PC-3 (cell line): ENCODE measurements at regions not wholly inside any gene's neighbourhood (a gene's known extent, or its start where the extent isn't known, plus 50 kb on each side); places are given as distances from the start of the nearest gene placed in this dataset.

Experiments used
- ATAC-seq: fragments of 200-7000 bp; cut with Tn5 transposase; 2 replicates; pipeline ENCODE4 v1.9.1; 2020; ENCODE audit warnings: mild to moderate bottlenecking, moderate library complexity
- BruUV-seq: library from RNA; stranded (reverse); fragments of 400-500 nt; replicated peaks from 2 replicates; lab custom pipeline; 2021; lab: Mats Ljungman, UMichigan
- CTCF ChIA-PET: fragments of 300-600 bp; sonication (Branson Sonifier 250); formaldehyde crosslinking; loops from one replicate; lab custom pipeline; 2022; ENCODE audit warnings: antibody characterized with exemption; lab: Charles Lee
- POLR2A ChIA-PET: fragments of 300-600 bp; sonication (Branson Sonifier 250); formaldehyde crosslinking; loops from one replicate; lab custom pipeline; 2022; ENCODE audit warnings: antibody characterized with exemption; ENCODE audit not compliant: unreplicated experiment; lab: Charles Lee
- DNase-seq: peaks from one replicate; pipeline ENCODE4 v3.0.0-alpha.2; 2015
- H2AFZ ChIP-seq: fragments of 300-600 bp; sonication (generic); 2 replicates; pipeline ENCODE4 v1.6.0; 2016; ENCODE audit warnings: antibody characterized with exemption, low read length
- H3F3A ChIP-seq: fragments of 300-600 bp; sonication (generic); one replicate; pipeline ENCODE4 v1.6.0; 2017; ENCODE audit warnings: antibody characterized with exemption, low read length, control low read depth, mild to moderate bottlenecking; ENCODE audit not compliant: unreplicated experiment
- H3K27ac ChIP-seq: fragments of 300-600 bp; sonication (generic); 2 replicates; pipeline ENCODE4 v1.5.1; 2016; ENCODE audit warnings: mild to moderate bottlenecking, low read length
- H3K27me3 ChIP-seq: fragments of 300-600 bp; sonication (generic); 2 replicates; pipeline ENCODE4 v1.6.1; 2016; ENCODE audit warnings: low read length, mixed read lengths
- H3K36me3 ChIP-seq: fragments of 300-600 bp; sonication (generic); 2 replicates; pipeline ENCODE4 v1.6.1; 2016; ENCODE audit warnings: low read depth, mixed run types, low read length, mixed read lengths
- H3K4me1 ChIP-seq: fragments of 300-600 bp; sonication (generic); 2 replicates; pipeline ENCODE4 v1.5.1; 2016; ENCODE audit warnings: low read length; ENCODE audit not compliant: insufficient read depth
- H3K4me2 ChIP-seq: fragments of 300-600 bp; sonication (generic); 2 replicates; pipeline ENCODE4 v1.6.0; 2016; ENCODE audit warnings: low read length
- H3K4me3 ChIP-seq: fragments of 300-600 bp; sonication (generic); 2 replicates; pipeline ENCODE4 v1.5.1; 2016; ENCODE audit warnings: mild to moderate bottlenecking, low read length, mixed read lengths
- H3K79me2 ChIP-seq: fragments of 300-600 bp; sonication (generic); 2 replicates; pipeline ENCODE4 v1.6.1; 2017; ENCODE audit warnings: low read length, mixed read lengths
- H3K9ac ChIP-seq: fragments of 300-600 bp; sonication (generic); 2 replicates; pipeline ENCODE4 v1.6.0; 2016; ENCODE audit warnings: mild to moderate bottlenecking, low read length
- H3K9me2 ChIP-seq: fragments of 300-600 bp; sonication (generic); replicated peaks from 2 replicates; pipeline ENCODE4 v1.6.1; 2016; ENCODE audit warnings: mixed run types, low read length, mixed read lengths
- H3K9me3 ChIP-seq: fragments of 300-600 bp; sonication (generic); 2 replicates; pipeline ENCODE4 v1.6.1; 2016; ENCODE audit warnings: low read length, mixed read lengths
- H4K20me1 ChIP-seq: fragments of 300-600 bp; sonication (generic); 2 replicates; pipeline ENCODE4 v1.6.1; 2016; ENCODE audit warnings: low read length, mixed read lengths
- EZH2 ChIP-seq: fragments of 300-600 bp; sonication (generic); IDR thresholded peaks from one replicate; pipeline ENCODE4 v1.6.1; 2017; ENCODE audit warnings: antibody characterized with exemption, mild to moderate bottlenecking, low read length; ENCODE audit not compliant: unreplicated experiment
- EZH2phosphoT487 ChIP-seq: fragments of 300-600 bp; sonication (generic); IDR thresholded peaks from 2 replicates; pipeline ENCODE4 v1.6.1; 2018; ENCODE audit warnings: mild to moderate bottlenecking, antibody characterized with exemption, low read length, borderline replicate concordance
- intact Hi-C: fragments of 100-400 bp; cut with micrococcal nuclease; formaldehyde crosslinking; loops from 2 replicates; pipeline ENCODE4 v1.9.0; 2023
- TF ChIP-seq, protein P1 (sequence below): fragments of 300-600 bp; sonication (generic); conservative IDR thresholded peaks from 2 replicates; pipeline ENCODE4 v1.5.1; 2017; ENCODE audit warnings: antibody characterized with exemption, low read depth, mild to moderate bottlenecking, low read length

DNA sequence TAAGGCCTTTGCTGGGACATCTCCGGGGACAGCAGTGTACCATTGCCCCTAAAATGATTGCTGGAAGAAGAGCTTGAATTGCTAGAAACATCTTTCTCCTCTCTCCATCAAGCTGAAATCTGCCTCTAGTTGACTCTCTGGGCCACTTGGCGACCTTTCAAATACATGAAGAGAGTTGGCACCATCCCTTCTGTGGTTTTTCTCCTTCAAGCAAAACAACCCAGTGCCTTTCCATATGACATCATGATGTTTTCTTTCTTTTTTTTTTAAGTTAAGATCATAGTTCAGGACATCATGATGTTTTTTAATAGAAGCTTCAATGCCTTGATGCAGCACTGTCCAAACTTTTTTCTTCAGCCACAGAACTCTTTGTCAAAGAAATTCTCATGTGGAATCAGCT is 144.0 kb upstream of the PTPRG start:
- Histone ChIP-seq H3K9ac (no peak overlapping the region), H3K9me2 (no peaks in the 10 kb centered on the region), H3K36me3 (no peaks in the 10 kb centered on the region), H3K4me3 (no peak overlapping the region), H3K4me2 (no peak overlapping the region), H2AFZ (no peak overlapping the region), H3K9me3 (no peaks in the 10 kb centered on the region), H4K20me1 (no peaks in the 10 kb centered on the region), H3K79me2 (no peaks in the 10 kb centered on the region), H3K27me3 (no peaks in the 10 kb centered on the region), H3K27ac (no peak overlapping the region), H3F3A (no peaks in the 10 kb centered on the region), H3K4me1 (no peaks in the 10 kb centered on the region)
- TF ChIP-seq, protein P1, sequence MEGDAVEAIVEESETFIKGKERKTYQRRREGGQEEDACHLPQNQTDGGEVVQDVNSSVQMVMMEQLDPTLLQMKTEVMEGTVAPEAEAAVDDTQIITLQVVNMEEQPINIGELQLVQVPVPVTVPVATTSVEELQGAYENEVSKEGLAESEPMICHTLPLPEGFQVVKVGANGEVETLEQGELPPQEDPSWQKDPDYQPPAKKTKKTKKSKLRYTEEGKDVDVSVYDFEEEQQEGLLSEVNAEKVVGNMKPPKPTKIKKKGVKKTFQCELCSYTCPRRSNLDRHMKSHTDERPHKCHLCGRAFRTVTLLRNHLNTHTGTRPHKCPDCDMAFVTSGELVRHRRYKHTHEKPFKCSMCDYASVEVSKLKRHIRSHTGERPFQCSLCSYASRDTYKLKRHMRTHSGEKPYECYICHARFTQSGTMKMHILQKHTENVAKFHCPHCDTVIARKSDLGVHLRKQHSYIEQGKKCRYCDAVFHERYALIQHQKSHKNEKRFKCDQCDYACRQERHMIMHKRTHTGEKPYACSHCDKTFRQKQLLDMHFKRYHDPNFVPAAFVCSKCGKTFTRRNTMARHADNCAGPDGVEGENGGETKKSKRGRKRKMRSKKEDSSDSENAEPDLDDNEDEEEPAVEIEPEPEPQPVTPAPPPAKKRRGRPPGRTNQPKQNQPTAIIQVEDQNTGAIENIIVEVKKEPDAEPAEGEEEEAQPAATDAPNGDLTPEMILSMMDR = no peak
- TF ChIP-seq EZH2phosphoT487 (no peak), EZH2 (no peak)
- ChIA-PET POLR2A (no interaction called here), CTCF (no interaction called here)
- no TSS peak for BruUV-seq
- DNase-seq = no peak
- intact Hi-C loops = no loop called here
- ATAC-seq = no peak

DNA sequence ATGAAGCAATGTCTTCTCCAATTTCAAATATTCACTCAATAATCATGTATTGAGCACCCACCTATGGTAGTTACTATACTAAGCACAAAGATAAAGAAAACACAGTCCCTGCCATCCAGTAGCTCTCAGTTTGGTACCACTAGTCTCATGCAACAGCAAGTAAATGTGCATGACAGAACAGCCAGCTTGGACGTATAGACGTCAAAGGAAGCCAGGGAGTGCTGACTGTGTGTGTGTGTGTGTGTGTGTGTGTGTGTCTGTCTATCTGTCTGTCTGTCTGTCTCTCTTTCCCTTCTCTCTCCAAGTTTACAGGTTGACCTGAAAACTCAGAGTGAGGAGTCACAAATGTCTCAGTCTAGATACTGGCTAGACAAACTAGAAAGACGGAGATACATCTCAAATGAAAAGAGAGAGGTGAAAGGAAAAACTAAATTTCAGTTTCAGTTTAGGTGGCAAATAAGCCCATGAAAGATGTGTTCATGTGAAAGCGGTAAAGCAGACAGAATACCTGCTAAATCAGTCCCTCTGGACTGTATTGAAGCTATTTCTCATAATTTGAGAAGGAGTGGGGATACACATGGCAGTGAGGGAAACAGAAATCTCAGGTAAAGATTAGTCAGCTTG is 141.1 kb upstream of the PTPRG start:
- Histone ChIP-seq H3K9ac (no peak overlapping the region), H3K36me3 (no peaks in the 10 kb centered on the region), H3F3A (no peaks in the 10 kb centered on the region), H3K27me3 (no peaks in the 10 kb centered on the region), H3K9me2 (no peaks in the 10 kb centered on the region), H4K20me1 (no peaks in the 10 kb centered on the region), H3K9me3 (no peaks in the 10 kb centered on the region), H3K79me2 (no peaks in the 10 kb centered on the region), H3K4me1 (no peaks in the 10 kb centered on the region), H3K4me2 (no peak overlapping the region), H2AFZ (no peak overlapping the region), H3K4me3 (no peak overlapping the region), H3K27ac (no peak overlapping the region)
- no peak for DNase-seq
- TF ChIP-seq EZH2 (no peak), EZH2phosphoT487 (no peak)
- TF ChIP-seq, protein P1 = no peak
- intact Hi-C loops = no loop called here
- ATAC-seq = no peak
- ChIA-PET CTCF (no interaction called here), POLR2A (no interaction called here)
- BruUV-seq = no TSS peak

DNA sequence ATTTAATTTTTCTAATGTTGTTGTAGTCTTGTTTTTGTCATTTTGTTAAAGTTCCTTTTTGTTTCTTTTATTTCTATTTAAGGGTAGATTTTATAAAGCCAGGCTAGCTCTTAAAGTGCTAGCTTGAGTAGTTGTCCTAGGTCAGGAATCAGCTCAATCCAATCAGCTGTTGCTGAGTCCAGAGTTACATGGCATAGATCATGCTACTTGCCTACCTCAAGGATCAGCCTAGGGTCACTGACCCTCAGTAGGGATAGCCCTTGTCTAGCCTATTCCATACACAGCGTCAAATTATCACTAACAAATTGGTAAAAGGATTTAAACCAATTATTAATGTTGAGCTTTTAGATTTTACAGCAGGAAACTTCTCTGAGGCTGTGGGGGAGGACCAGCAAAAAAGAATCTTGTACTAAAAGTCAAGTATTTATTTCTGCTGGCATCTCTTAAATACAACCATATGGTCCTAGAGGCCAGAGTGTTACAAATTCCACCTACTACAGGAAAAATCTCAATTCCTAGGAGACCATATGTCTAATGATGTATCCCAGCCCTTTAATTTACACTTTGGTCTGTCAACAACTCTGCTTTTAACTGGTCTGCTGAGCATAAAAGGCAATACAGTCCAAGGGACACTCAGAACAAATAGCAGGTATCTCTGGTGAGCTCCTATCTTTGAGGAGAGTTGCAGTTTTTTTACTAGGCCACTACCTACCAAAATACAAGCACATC is 138.3 kb upstream of the PTPRG start:
- H4K20me1 ChIP-seq = no peaks in the 10 kb centered on the region
- DNase-seq = no peak
- no peaks in the 10 kb centered on the region for H3F3A ChIP-seq
- no peaks in the 10 kb centered on the region for H3K79me2 ChIP-seq
- H3K27ac ChIP-seq = no peak overlapping the region
- H3K27me3 ChIP-seq = no peaks in the 10 kb centered on the region
- no peaks in the 10 kb centered on the region for H3K9me2 ChIP-seq
- no peaks in the 10 kb centered on the region for H3K4me1 ChIP-seq
- no peak overlapping the region for H2AFZ ChIP-seq
- H3K4me3 ChIP-seq = no peak overlapping the region
- POLR2A ChIA-PET = no interaction called here
- no peaks in the 10 kb centered on the region for H3K9me3 ChIP-seq
- no TSS peak for BruUV-seq
- no peaks in the 10 kb centered on the region for H3K36me3 ChIP-seq
- no peak overlapping the region for H3K9ac ChIP-seq
- ATAC-seq = no peak
- no peak overlapping the region for H3K4me2 ChIP-seq
- CTCF ChIA-PET = no interaction called here
- intact Hi-C loops = no loop called here
- no peak for TF ChIP-seq EZH2phosphoT487
- TF ChIP-seq, protein P1 = no peak
- no peak for TF ChIP-seq EZH2
